Psoas muscle (tissue), 7 donors: ENCODE measurements at regions not wholly inside any gene's neighbourhood (a gene's known extent, or its start where the extent isn't known, plus 50 kb on each side); places are given as distances from the start of the nearest gene placed in this dataset.

Source experiments
- ATAC-seq, 4 donors: fragments of 200-7000 bp; cut with Tn5 transposase; one replicate each; pipeline ENCODE4 v1.9.1; 2020; ENCODE audit warnings: moderate library complexity in 3 of 4, mild to moderate bottlenecking in 2 of 4
- DNase-seq, 2 donors: peaks; one replicate each; pipeline ENCODE4 v3.0.0-alpha.2; 2020
- H3K27ac ChIP-seq: fragments of 200-600 bp; one replicate; pipeline ENCODE4 v1.8.0; 2022
- H3K27me3 ChIP-seq, 3 donors: fragments of 200-600 bp in 1 of 3; one replicate each; pipeline versions ENCODE4 v1.6.1 to v1.8.0; 2013 to 2022; ENCODE audit warnings: low read length in 2 of 3, mild to moderate bottlenecking in 2 of 3, moderate library complexity in 1 of 3; ENCODE audit not compliant: insufficient read depth in 3 of 3
- H3K36me3 ChIP-seq, 2 donors: fragments of 200-600 bp in 1 of 2; one replicate each; pipeline versions ENCODE4 v1.6.1 to v1.8.0; 2013 to 2022; ENCODE audit warnings: low read depth in 1 of 2, mild to moderate bottlenecking in 1 of 2, moderate library complexity in 1 of 2; ENCODE audit not compliant: insufficient read depth in 1 of 2
- H3K4me1 ChIP-seq: fragments of 200-600 bp; one replicate; pipeline ENCODE4 v1.8.0; 2022
- H3K4me3 ChIP-seq: fragments of 200-600 bp; one replicate; pipeline ENCODE4 v1.8.0; 2022; ENCODE audit warnings: mild to moderate bottlenecking
- H3K9me3 ChIP-seq: fragments of 200-600 bp; one replicate; pipeline ENCODE4 v1.8.0; 2022
- WGBS, 3 donors: extraction: QIAGEN DNeasy Blood & Tissue Kit; methylation state at CpG; one replicate each; pipeline versions ENCODE4 v1.1.6 to v1.1.7; 2013; 5-methylcytosine and 5-hydroxymethylcytosine counted together
- intact Hi-C, 2 donors: fragments of 100-400 bp; cut with DNase I; formaldehyde crosslinking; loops; one replicate each; pipeline versions ENCODE4 v1.11.0 to v1.14.2; 2022
- TF ChIP-seq, protein P1 (sequence below): fragments of 200-600 bp; IDR thresholded peaks from one replicate; pipeline ENCODE4 v1.8.0; 2022; ENCODE audit warnings: antibody characterized with exemption
- donor health status: healthy with polysubstance abuse.
- donor health status: DM: no; HTN: no; CAD: no; lungs with moderate emphysema.
- donor health status: Bipolar disorder and iron deficiency.
- donor health status: healthy.
- donor health status: DM: yes; HTN: yes; CAD: no.
- donor health status: DM: no; HTN: no; CAD: no.
- donor health status: DM: yes; HTN: yes; CAD: no.

DNA sequence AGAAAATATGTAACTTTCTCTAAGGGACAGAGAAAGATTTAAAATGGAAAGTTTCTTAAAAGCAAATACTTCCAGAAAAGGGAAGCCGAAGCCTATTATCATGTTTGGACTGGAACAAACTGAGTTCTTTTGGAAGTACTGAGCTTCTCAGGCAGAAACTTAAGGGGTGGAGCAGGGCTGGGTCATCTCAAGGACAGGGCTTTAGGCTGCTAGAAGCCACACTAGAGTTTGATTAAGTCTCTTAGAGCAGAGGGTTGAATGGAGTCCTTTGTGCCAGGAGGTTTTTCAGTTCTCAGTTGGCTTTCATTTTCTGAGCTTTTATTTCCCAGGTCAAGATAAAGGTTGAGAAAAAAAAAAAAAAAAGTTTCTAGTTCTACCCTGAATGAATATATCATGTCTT, 432.7 kb downstream of the SLITRK5 start:
- TF ChIP-seq, protein P1, sequence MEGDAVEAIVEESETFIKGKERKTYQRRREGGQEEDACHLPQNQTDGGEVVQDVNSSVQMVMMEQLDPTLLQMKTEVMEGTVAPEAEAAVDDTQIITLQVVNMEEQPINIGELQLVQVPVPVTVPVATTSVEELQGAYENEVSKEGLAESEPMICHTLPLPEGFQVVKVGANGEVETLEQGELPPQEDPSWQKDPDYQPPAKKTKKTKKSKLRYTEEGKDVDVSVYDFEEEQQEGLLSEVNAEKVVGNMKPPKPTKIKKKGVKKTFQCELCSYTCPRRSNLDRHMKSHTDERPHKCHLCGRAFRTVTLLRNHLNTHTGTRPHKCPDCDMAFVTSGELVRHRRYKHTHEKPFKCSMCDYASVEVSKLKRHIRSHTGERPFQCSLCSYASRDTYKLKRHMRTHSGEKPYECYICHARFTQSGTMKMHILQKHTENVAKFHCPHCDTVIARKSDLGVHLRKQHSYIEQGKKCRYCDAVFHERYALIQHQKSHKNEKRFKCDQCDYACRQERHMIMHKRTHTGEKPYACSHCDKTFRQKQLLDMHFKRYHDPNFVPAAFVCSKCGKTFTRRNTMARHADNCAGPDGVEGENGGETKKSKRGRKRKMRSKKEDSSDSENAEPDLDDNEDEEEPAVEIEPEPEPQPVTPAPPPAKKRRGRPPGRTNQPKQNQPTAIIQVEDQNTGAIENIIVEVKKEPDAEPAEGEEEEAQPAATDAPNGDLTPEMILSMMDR = no peak
- Histone ChIP-seq H3K9me3 (no peaks in the 10 kb centered on the region), H3K4me3 (no peak overlapping the region), H3K4me1 (no peaks in the 10 kb centered on the region), H3K27me3 (no peaks in the 10 kb centered on the region), H3K36me3 (no peaks in the 10 kb centered on the region), H3K27ac (no peak overlapping the region)
- DNase-seq (no peak), ATAC-seq (no peak)
- intact Hi-C loops = no loop called here
- WGBS, 3 donors = 68 to 84% (median 82%) methylated on average over 1 of the region's 1 CpG

DNA sequence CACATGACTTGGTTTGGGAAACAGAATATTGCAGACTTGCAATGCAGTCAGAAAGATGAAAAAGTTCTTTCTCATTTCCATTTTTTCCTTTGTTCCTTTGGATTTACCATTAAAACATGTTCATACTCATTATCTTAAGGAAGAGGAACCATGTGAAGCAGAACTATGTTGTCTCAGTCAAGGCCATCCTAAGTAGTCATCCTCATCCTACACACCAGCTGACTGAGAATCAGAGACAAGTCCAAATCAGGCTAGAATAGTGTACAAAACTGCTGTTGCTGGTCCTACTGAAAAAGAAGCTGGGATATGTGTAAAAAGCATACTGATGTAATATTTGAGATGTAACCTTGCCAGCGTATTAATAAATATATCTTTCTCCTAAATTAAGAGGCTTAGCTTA, 433.4 kb downstream of the SLITRK5 start:
- TF ChIP-seq, protein P1 = no peak
- WGBS, 3 donors = 93 to 100% (median 93%) methylated on average over 1 of the region's 1 CpG

DNA sequence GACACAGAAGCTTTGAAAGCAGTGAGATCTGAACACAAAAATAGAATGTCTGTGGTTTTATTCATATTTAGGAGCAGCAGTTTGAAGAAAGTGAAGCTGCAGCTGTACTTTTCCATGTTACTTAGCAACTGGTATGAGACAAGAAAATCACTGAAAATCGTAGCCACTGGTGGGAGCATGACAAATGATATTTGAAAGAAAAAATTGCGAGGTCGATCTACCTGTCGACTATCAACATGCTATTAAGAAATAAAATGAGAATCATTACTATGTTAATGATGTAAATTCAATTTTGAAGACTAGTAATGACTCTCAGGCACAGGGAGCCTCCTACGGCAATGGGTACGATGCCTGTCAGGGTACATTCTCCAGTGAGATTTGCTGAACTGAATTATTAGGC, 436.4 kb downstream of the SLITRK5 start:
- WGBS, 3 donors = 78 to 82% (median 80%) methylated on average over 6 of the region's 6 CpGs
- Histone ChIP-seq H3K9me3 (no peaks in the 10 kb centered on the region), H3K4me1 (no peaks in the 10 kb centered on the region), H3K27ac (no peak overlapping the region), H3K36me3 (no peaks in the 10 kb centered on the region), H3K4me3 (no peak overlapping the region), H3K27me3 (no peaks in the 10 kb centered on the region)
- no peak for ATAC-seq
- TF ChIP-seq, protein P1 = no peak
- intact Hi-C loops = no loop called here
- DNase-seq = no peak

More for the DNA sequence above, 433.4 kb downstream of the SLITRK5 start:
- intact Hi-C loops = no loop called here
- ATAC-seq (no peak), DNase-seq (no peak)
- Histone ChIP-seq H3K27me3 (no peaks in the 10 kb centered on the region), H3K9me3 (no peaks in the 10 kb centered on the region), H3K4me3 (no peak overlapping the region), H3K36me3 (no peaks in the 10 kb centered on the region), H3K27ac (no peak overlapping the region), H3K4me1 (no peaks in the 10 kb centered on the region)

DNA sequence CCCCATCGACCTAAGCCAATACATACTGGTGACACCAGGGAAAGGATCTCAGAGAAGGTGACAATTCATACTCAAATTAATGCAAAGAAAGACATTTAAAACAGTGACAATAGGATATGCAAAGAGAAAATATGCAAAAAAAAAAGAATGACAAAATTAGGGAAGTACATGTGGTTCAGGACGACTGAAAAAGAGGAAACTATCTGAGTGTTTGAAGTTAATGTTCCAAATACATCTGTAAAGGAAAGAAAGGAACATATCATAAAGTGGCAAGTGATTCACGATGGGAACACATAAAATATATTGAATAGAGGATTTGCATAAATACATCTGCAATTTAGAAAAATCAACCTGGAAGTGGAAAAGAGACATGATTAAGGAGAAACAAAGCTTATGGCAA, 441.4 kb downstream of the SLITRK5 start:
- Histone ChIP-seq H3K4me1 (no peaks in the 10 kb centered on the region), H3K4me3 (no peak overlapping the region), H3K36me3 (no peaks in the 10 kb centered on the region), H3K27ac (no peak overlapping the region), H3K9me3 (no peaks in the 10 kb centered on the region), H3K27me3 (no peaks in the 10 kb centered on the region)
- intact Hi-C loops = no loop called here
- TF ChIP-seq, protein P1 = no peak
- ATAC-seq = no peak
- DNase-seq = no peak
- WGBS, 3 donors = 60 to 65% (median 64%) methylated on average over 3 of the region's 3 CpGs

DNA sequence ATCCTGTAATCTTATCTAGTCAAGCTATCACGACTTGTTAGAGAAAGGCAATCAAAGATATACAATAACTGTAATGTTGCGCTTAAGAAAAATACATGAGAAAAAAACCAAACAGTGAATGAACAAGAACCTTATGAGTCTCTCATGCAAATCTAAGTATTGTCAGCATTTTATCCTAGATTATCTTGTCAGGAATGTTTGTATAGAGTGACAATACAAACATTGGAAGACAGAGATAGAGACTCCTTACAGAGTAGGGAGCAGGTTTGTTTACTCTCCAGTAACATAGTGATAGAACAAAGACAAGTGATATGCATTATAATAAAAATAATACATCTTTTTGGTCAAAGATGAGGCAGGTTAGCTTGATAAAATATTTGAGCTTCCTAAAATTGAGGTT, 444.8 kb downstream of the SLITRK5 start:
- Histone ChIP-seq H3K36me3 (no peaks in the 10 kb centered on the region), H3K27ac (no peak overlapping the region), H3K27me3 (no peaks in the 10 kb centered on the region), H3K4me1 (no peaks in the 10 kb centered on the region), H3K9me3 (no peaks in the 10 kb centered on the region), H3K4me3 (no peak overlapping the region)
- ATAC-seq (no peak), DNase-seq (no peak)
- intact Hi-C loops = no loop called here
- TF ChIP-seq, protein P1 = no peak
- WGBS, 3 donors = 60 to 85% (median 83%) methylated on average over 2 of the region's 2 CpGs
